IPS-18a (cell line): ENCODE measurements at regions not wholly inside any gene's neighbourhood (a gene's known extent, or its start where the extent isn't known, plus 50 kb on each side); places are given as distances from the start of the nearest gene placed in this dataset.
"Not testable (repeated sequence)": the region's sequence is repeated elsewhere in the genome, so short reads cannot be mapped to it uniquely, and the experiment has no call there.

Experiments used
- H3K27ac ChIP-seq: one replicate; pipeline ENCODE4 v1.5.1; 2013; ENCODE audit warnings: low read length
- H3K27me3 ChIP-seq: one replicate; pipeline ENCODE4 v1.6.1; 2013; ENCODE audit warnings: mild to moderate bottlenecking, low read length; ENCODE audit not compliant: control insufficient read depth, insufficient read depth
- H3K36me3 ChIP-seq: one replicate; pipeline ENCODE4 v1.6.1; 2013; ENCODE audit warnings: low read depth, low read length; ENCODE audit not compliant: control insufficient read depth
- H3K4me1 ChIP-seq: one replicate; pipeline ENCODE4 v1.6.1; 2013; ENCODE audit warnings: low read depth, low read length; ENCODE audit not compliant: control insufficient read depth
- H3K4me3 ChIP-seq: one replicate; pipeline ENCODE4 v1.5.1; 2013; ENCODE audit warnings: low read length
- H3K9ac ChIP-seq: one replicate; pipeline ENCODE4 v1.6.1; 2013; ENCODE audit warnings: mild to moderate bottlenecking, low read length, moderate library complexity
- H3K9me3 ChIP-seq: one replicate; pipeline ENCODE4 v1.6.1; 2013; ENCODE audit warnings: low read depth, low read length; ENCODE audit not compliant: control insufficient read depth

DNA sequence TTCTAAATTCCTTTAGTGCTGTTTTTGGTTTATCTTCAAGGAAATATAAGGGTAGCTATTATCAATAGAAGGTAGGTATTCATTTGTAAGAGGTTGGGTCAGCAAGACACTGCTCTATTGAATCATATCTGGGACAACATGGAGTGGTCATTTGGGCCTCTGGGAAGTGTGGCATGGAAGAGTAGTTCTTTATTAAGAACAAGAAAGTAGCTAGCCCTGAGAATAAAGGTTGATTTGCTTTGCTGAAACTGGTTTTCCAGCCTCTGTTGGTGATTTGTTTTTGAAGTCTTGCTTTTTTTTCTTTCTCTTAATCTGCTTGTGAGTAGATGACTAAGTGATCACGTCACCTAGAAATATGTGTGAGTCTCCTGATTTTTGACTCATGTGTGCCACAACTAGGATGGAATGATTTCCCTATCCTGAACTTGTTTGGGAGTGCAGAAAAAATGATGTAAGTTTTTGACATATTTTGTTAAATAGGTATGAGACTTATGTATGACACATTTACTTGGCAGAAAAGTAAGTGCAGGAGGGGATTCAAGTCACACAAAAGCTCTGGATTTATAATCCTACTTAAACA, 381.8 kb downstream of the CENPW start:
- no peaks in the 10 kb centered on the region for H3K27me3 ChIP-seq
- H3K9me3 ChIP-seq: no peaks in the 10 kb centered on the region
- H3K4me3 ChIP-seq: no peak overlapping the region
- H3K4me1 ChIP-seq: peaks cover 7% of the 10 kb centered on the region
- no peak overlapping the region for H3K27ac ChIP-seq
- no peaks in the 10 kb centered on the region for H3K36me3 ChIP-seq
- H3K9ac ChIP-seq: no peak overlapping the region

DNA sequence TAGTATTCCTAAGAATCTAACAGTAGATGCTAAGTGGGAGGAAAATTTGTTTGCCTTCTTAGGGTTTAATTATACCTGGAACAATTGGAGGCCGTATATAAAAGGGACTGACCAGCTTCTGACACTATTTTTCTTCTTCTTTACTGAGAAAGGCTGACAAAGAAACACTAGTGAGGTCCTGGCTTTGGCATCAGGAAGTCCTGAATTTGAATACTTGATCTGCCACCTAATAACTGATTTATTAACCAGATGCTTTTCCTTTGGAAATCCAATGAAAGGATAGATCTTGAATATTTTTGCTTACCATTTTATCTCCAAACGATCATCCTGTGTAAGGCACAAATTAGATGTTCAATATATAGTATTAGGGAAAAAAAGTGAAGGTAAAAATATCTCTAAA, 382.5 kb downstream of the CENPW start:
- Histone ChIP-seq H3K36me3 (no peaks in the 10 kb centered on the region), H3K27ac (no peak overlapping the region), H3K9me3 (no peaks in the 10 kb centered on the region), H3K9ac (no peak overlapping the region), H3K4me3 (no peak overlapping the region), H3K4me1 (no peaks in the 10 kb centered on the region), H3K27me3 (no peaks in the 10 kb centered on the region)

DNA sequence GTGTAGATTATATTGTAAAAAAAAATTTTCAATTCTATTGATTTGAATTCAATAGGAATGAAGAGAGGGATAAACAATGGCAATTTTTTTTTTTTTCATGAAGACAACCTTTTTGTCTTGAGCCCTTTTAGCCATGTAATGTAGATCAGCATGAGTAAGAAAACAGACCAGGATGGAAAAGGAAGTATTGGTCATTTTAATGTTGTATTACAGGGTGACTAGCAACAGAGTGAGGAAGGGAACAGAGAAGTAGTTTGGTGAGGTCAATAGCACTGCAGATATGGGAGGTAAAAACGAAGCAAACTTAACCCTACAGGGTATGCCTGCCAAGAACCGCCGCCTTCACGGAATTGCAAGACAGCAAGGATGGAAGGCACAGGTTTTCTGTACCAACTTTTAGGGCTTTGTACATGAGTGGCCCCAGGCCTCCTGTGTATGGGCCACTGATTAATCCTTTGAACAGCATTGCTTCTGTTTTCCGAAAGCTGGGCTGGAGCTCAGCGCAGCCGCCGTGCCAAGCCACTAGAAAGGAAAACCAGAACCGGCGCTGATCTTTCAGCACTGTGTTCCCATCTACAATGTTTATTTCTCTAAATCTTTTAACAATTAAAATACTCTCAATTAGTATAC, 383.7 kb downstream of the CENPW start:
- H3K27ac ChIP-seq: no peak overlapping the region
- no peak overlapping the region for H3K9ac ChIP-seq
- no peaks in the 10 kb centered on the region for H3K9me3 ChIP-seq
- H3K27me3 ChIP-seq: no peaks in the 10 kb centered on the region
- no peaks in the 10 kb centered on the region for H3K36me3 ChIP-seq
- no peak overlapping the region for H3K4me3 ChIP-seq
- H3K4me1 ChIP-seq: no peaks in the 10 kb centered on the region

DNA sequence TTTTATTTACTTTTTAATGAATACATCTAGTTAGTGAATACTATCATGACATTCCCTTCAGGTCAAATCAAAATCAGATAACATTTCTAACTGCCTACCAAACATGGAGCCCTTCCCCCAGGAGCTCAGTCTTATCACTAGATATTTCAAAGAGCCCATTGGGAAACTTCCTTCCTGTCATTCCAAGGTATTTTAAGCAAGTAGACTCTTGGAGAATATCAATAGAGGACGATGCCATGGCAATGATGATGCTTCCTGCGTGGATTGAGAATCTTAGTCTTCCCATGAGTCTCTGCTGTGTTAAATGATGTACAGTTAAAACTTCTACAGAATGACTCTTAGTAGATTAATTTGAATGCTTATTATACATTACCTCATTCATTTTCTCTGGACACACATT, 384.9 kb downstream of the CENPW start:
- no peaks in the 10 kb centered on the region for H3K4me1 ChIP-seq
- H3K9me3 ChIP-seq: no peaks in the 10 kb centered on the region
- H3K36me3 ChIP-seq: no peaks in the 10 kb centered on the region
- no peak overlapping the region for H3K27ac ChIP-seq
- H3K4me3 ChIP-seq: no peak overlapping the region
- no peaks in the 10 kb centered on the region for H3K27me3 ChIP-seq
- no peak overlapping the region for H3K9ac ChIP-seq

DNA sequence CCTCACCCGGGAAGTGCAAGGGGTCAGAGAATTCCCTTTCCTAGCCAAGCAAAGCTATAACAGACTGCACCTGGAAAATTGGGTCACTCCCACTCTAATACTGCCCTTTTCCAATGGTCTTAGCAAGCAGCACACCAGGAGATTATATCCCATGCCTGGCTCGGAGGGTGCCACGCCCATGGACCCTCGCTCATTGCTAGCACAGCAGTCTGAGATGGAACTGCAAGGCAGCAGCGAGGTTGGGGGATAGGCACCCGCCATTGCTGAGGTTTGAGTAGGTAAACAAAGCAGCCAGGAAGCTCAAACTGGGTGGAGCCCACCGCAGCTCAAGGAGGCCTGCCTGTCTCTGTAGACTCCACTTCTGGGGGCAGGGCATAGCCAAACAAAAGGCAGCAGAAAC, 386.5 kb downstream of the CENPW start:
- not testable (repeated sequence) for H3K9ac ChIP-seq, H3K27me3 ChIP-seq, H3K36me3 ChIP-seq, H3K27ac ChIP-seq, H3K4me1 ChIP-seq, H3K4me3 ChIP-seq, H3K9me3 ChIP-seq

DNA sequence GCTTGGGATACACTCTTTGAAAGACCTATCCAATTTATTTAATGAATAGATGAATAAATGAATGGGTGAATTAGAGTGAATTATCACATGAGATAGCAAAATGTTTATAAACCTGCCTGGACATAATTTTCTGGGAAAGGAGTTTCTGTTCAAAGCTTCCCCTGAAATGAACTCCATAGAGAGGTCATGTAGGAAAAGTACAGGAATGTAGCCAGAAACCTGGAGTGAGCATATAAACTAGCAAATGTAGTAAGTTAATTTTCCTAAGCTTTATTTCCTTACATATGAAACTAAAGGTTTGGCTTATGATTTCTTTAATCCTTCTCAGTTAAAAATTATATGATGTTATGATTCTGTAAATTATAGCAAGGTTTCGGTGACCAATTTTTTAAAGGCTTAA, 380.3 kb upstream of the RSPO3 start:
- Histone ChIP-seq H3K9ac (no peak overlapping the region), H3K9me3 (no peaks in the 10 kb centered on the region)

DNA sequence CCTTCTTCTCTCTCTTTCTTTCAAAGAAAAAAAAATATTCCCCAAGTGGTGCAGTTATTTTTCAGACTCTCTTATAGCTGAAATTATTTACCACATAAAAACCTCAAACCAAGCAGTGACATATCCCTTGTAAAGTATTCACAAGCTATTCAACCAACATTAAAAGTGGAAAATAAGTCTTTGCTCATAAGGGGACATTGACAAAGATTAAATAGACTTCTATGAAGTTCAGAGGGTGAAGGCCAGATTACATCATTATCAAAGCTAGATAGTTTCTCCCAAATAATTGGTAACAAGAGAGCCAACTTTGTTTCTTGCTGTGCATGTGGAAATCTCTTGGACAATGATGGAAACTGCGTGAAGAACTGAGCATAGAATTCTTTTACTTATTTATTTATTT, 379.8 kb upstream of the RSPO3 start:
- Histone ChIP-seq H3K9me3 (no peaks in the 10 kb centered on the region), H3K4me1 (no peaks in the 10 kb centered on the region), H3K36me3 (no peaks in the 10 kb centered on the region), H3K9ac (no peak overlapping the region), H3K27me3 (no peaks in the 10 kb centered on the region), H3K27ac (no peak overlapping the region), H3K4me3 (no peak overlapping the region)

More for the DNA sequence above, 380.3 kb upstream of the RSPO3 start:
- Histone ChIP-seq H3K27me3 (no peaks in the 10 kb centered on the region), H3K36me3 (no peaks in the 10 kb centered on the region), H3K4me1 (no peaks in the 10 kb centered on the region), H3K27ac (no peak overlapping the region), H3K4me3 (no peak overlapping the region)

DNA sequence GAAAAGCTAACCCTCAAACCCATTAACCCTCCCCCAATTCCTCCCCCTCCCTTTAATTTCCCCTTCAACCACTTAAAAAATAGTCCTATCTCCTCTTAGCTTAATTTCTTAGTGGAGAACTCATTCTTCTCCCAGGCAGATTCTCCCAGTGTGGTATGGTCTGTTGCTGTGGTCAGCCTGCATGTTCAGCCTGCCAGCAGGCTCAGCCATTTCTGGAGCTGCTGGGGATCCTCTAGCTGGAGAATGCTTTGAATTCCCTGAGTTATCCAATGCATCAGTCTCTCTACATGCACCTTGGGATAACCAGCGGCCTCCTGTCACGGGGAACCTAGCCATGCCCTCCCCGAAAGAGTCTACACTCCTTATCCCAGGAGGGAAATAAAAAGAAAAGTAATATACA, 375.4 kb upstream of the RSPO3 start:
- Histone ChIP-seq H3K9ac (no peak overlapping the region), H3K36me3 (no peaks in the 10 kb centered on the region), H3K27me3 (no peaks in the 10 kb centered on the region), H3K27ac (no peak overlapping the region), H3K4me3 (no peak overlapping the region), H3K9me3 (peaks cover 5% of the 10 kb centered on the region), H3K4me1 (no peaks in the 10 kb centered on the region)

DNA sequence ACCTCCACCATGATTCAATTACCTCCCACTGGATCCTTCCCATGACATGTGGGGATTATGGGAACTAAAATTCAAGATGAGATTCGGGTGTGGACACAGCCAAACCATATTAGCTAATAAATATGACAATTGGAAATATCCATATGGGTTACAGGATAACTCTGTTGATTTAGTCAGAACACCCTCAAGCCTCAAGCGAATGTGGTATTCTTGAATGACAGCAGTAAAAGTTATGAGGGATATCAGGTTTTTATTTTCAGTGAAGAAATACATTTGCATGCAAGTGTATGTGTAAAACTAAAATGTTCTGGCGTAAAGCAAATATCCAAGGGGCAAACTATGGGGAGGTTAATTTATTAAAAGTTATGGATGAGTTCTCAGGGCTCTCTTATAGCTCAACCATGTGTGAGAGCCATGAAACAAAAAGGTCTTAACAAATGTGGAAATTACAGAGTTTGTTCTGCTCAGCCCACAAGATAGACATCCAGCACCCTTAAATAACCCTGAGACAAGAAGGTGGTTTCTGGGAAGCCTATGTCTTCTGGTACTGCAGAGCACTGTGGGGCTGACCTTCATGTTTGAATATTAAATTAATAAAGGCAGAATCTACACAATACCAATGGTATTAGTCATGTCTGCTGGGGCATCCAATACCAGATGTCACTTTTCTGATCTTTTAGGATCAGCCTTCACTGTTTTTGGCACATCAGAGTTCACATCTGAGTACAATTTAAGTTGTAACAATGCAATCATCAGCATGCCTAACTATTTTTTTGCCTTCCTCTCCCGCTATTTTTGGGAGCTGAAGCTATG, 370.5 kb upstream of the RSPO3 start:
- Histone ChIP-seq H3K9ac (no peak overlapping the region), H3K9me3 (peaks cover 5% of the 10 kb centered on the region), H3K27ac (no peak overlapping the region), H3K27me3 (no peaks in the 10 kb centered on the region), H3K4me3 (no peak overlapping the region), H3K36me3 (no peaks in the 10 kb centered on the region), H3K4me1 (no peaks in the 10 kb centered on the region)

DNA sequence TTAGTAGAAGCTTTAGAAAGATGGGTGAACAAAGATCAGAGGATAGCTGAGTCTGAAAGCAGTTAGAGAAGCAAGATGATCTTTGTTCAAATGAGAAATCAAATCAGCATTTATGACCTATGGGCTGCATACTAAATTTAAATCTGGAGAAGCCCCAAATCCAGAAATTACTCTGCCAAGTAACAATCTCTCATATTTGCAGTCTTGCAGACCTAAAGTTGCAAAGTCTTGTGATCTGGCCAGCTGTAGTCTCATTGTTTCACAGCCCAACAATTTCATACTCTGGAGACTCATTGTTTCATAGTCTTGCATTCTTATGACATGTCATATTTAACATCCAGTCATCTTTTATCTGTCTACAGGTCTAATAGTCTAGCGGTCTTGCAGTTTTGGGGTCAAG, 364.9 kb upstream of the RSPO3 start:
- no peaks in the 10 kb centered on the region for H3K9me3 ChIP-seq
- H3K4me3 ChIP-seq: no peak overlapping the region
- no peaks in the 10 kb centered on the region for H3K36me3 ChIP-seq
- no peak overlapping the region for H3K9ac ChIP-seq
- H3K4me1 ChIP-seq: no peaks in the 10 kb centered on the region
- no peak overlapping the region for H3K27ac ChIP-seq
- H3K27me3 ChIP-seq: no peaks in the 10 kb centered on the region

DNA sequence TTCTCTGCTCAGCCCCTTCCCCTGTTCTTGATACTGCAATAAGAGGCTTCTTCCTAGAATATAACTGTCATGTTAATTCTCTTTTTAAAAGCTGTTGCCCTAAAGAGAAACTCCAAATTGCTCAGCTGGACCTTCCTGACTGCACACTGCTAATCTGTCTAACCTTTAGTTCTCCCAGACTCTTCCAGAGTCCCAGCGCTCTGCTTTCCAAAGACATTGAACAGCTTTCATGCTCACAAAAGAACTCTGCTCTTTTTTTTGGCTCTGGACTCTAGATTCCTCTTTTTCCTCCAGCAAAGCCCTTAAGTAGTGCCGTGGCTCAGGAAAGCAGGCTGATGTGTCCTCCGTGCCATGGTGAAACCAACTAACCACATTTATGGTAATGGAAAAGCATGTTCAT, 356.6 kb upstream of the RSPO3 start:
- Histone ChIP-seq H3K9ac (no peak overlapping the region), H3K9me3 (no peaks in the 10 kb centered on the region), H3K4me3 (no peak overlapping the region)

DNA sequence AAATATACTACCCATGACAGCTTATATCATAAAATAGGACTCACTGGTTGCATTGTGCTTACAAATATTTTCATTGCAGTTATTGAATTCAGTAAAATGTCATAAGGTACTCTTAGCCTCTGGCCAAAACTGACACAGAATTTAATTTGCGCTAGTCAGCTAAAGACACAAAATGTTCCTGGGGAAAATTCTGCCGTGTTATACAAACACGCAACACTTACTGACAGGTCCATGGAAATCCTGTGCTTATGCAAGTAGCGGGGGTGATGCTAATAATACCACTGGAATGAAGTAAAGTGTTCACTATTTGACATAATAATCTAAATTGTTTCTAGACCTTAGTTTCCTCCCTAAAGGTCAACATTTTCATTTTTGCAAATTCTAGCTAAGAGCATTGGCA, 354.4 kb upstream of the RSPO3 start:
- no peak overlapping the region for H3K4me3 ChIP-seq
- H3K27ac ChIP-seq: no peak overlapping the region
- H3K4me1 ChIP-seq: peaks cover 2% of the 10 kb centered on the region
- H3K36me3 ChIP-seq: no peaks in the 10 kb centered on the region
- H3K9ac ChIP-seq: no peak overlapping the region
- H3K27me3 ChIP-seq: no peaks in the 10 kb centered on the region
- no peaks in the 10 kb centered on the region for H3K9me3 ChIP-seq

More for the DNA sequence above, 356.6 kb upstream of the RSPO3 start:
- Histone ChIP-seq H3K4me1 (no peaks in the 10 kb centered on the region), H3K36me3 (no peaks in the 10 kb centered on the region), H3K27ac (no peak overlapping the region), H3K27me3 (no peaks in the 10 kb centered on the region)
